B cell (primary cell): ENCODE measurements at regions not wholly inside any gene's neighbourhood (a gene's known extent, or its start where the extent isn't known, plus 50 kb on each side); places are given as distances from the start of the nearest gene placed in this dataset.

Experiments used
- ATAC-seq: fragments of 200-7000 bp; cut with Tn5 transposase; one replicate; pipeline ENCODE4 v1.10.0; 2021; ENCODE audit warnings: low read depth, mild to moderate bottlenecking, moderate number of reproducible peaks, moderate library complexity
- CTCF ChIA-PET: fragments of 350-600 bp; sonication (Branson Sonifier 250); formaldehyde crosslinking; loops from one replicate; lab custom pipeline; 2021; ENCODE audit warnings: antibody characterized with exemption, inconsistent platforms; lab: Charles Lee
- POLR2A ChIA-PET: fragments of 350-600 bp; sonication (Branson Sonifier 250); formaldehyde crosslinking; loops from one replicate; lab custom pipeline; 2021; ENCODE audit warnings: antibody characterized with exemption; lab: Charles Lee
- DNase-seq: peaks from one replicate; pipeline ENCODE4 v3.0.0; 2013
- H2AFZ ChIP-seq: 2 replicates; pipeline ENCODE4 v1.6.1; 2012; ENCODE audit warnings: mild to moderate bottlenecking, low read depth, low read length; ENCODE audit not compliant: insufficient read depth, poor library complexity, severe bottlenecking
- H3K27ac ChIP-seq, 2 donors: 1 replicate in 1 of 2; 2 replicates in 1 of 2; pipeline ENCODE4 v1.5.1; 2012 to 2013; ENCODE audit warnings: low read length in 2 of 2, mild to moderate bottlenecking in 2 of 2, moderate library complexity in 1 of 2
- H3K27me3 ChIP-seq, 4 experiments: fragments of 200-600 bp in 1 of 4; sonication (generic) in 1 of 4; replicated peaks in 1 of 4; 1 replicate in 2 of 4; 2 replicates in 2 of 4; pipeline versions ENCODE4 v1.6.1 to v1.7.0; 2013 to 2016; ENCODE audit warnings: low read length in 3 of 4, mild to moderate bottlenecking in 2 of 4, mixed read lengths in 1 of 4, moderate library complexity in 1 of 4; ENCODE audit not compliant: insufficient read depth in 4 of 4, control insufficient read depth in 3 of 4; ENCODE audit errors: control extremely low read depth in 1 of 4
- H3K36me3 ChIP-seq, 2 experiments: replicated peaks in 1 of 2; 1 replicate in 1 of 2; 2 replicates in 1 of 2; pipeline versions ENCODE4 v1.6.1 to v1.7.1; 2013; ENCODE audit warnings: low read length in 1 of 2; ENCODE audit not compliant: insufficient read depth in 2 of 2, control insufficient read depth in 1 of 2; ENCODE audit errors: control extremely low read depth in 1 of 2, extremely low read depth in 1 of 2
- H3K4me1 ChIP-seq, 2 donors: fragments of 200-600 bp in 1 of 2; sonication (generic) in 1 of 2; 1 replicate in 1 of 2; 2 replicates in 1 of 2; pipeline versions ENCODE4 v1.5.1 to v1.6.1; 2013 to 2017; ENCODE audit warnings: low read length in 2 of 2; ENCODE audit not compliant: control insufficient read depth in 2 of 2, insufficient read depth in 2 of 2
- H3K4me2 ChIP-seq: replicated peaks from 2 replicates; pipeline ENCODE3; 2012; ENCODE audit warnings: mild to moderate bottlenecking, low read depth, low read length; ENCODE audit not compliant: poor library complexity, severe bottlenecking
- H3K4me3 ChIP-seq, 5 experiments: fragments of 200-600 bp in 1 of 5; sonication (generic) in 1 of 5; 1 replicate in 3 of 5; 2 replicates in 2 of 5; pipeline versions ENCODE4 v1.5.1 to v1.7.0; 2011 to 2016; ENCODE audit warnings: low read length in 4 of 5, mild to moderate bottlenecking in 4 of 5, low read depth in 2 of 5, control low read depth in 1 of 5, moderate library complexity in 1 of 5; ENCODE audit not compliant: insufficient read depth in 1 of 5; ENCODE audit errors: control extremely low read depth in 1 of 5, extremely low read depth in 1 of 5
- H3K79me2 ChIP-seq: fragments of 200-600 bp; sonication (generic); one replicate; pipeline ENCODE4 v1.6.0; 2016; ENCODE audit warnings: low read length; ENCODE audit not compliant: control insufficient read depth, insufficient read depth
- H3K9ac ChIP-seq: fragments of 200-600 bp; sonication (generic); 2 replicates; pipeline ENCODE4 v1.6.1; 2017; ENCODE audit warnings: mild to moderate bottlenecking, low read length, moderate library complexity
- H3K9me3 ChIP-seq, 3 donors: one replicate each; pipeline versions ENCODE4 v1.6.1 to v1.7.1; 2013; ENCODE audit warnings: low read length in 2 of 3; ENCODE audit not compliant: control insufficient read depth in 2 of 3, insufficient read depth in 1 of 3; ENCODE audit errors: control extremely low read depth in 1 of 3
- H4K20me1 ChIP-seq: 2 replicates; pipeline ENCODE4 v1.6.0; 2012; ENCODE audit warnings: mild to moderate bottlenecking, low read length; ENCODE audit not compliant: insufficient read depth, control insufficient read depth, poor library complexity, severe bottlenecking
- H3K27ac Mint-ChIP-seq: one replicate; pipeline ENCODE4 v1.8.0; 2021; ENCODE audit warnings: mixed read lengths
- H3K27me3 Mint-ChIP-seq: one replicate; pipeline ENCODE4 v1.8.0; 2021; ENCODE audit warnings: mixed read lengths
- H3K4me1 Mint-ChIP-seq: one replicate; pipeline ENCODE4 v1.8.0; 2021; ENCODE audit warnings: mixed read lengths
- H3K4me3 Mint-ChIP-seq: one replicate; pipeline ENCODE4 v1.8.0; 2021; ENCODE audit warnings: mixed read lengths
- H3K9me3 Mint-ChIP-seq: one replicate; pipeline ENCODE4 v1.8.0; 2022; ENCODE audit warnings: mixed read lengths; ENCODE audit not compliant: insufficient read depth
- CTCF ChIP-seq: fragments of 200-600 bp; IDR thresholded peaks from one replicate; pipeline ENCODE4 v1.8.0; 2022; ENCODE audit warnings: antibody characterized with exemption, mild to moderate bottlenecking
- EZH2 ChIP-seq: IDR thresholded peaks from 2 replicates; pipeline ENCODE4 v1.6.1; 2012; ENCODE audit warnings: borderline replicate concordance, low read depth, mild to moderate bottlenecking, moderate library complexity, low read length; ENCODE audit not compliant: insufficient read depth, poor library complexity, severe bottlenecking
- WGBS: methylation state at CpG from one replicate; pipeline ENCODE4 v1.1.5; 2013; ENCODE audit warnings: missing lambda C conversion rate; ENCODE audit not compliant: insufficient coverage; 5-methylcytosine and 5-hydroxymethylcytosine counted together
- intact Hi-C: fragments of 100-400 bp; cut with micrococcal nuclease; formaldehyde crosslinking; loops from one replicate; pipeline ENCODE4 v1.10.0; 2022

GRCh38 chr18:65544701-65545100 lies 206.1 kb upstream of the CDH7 start:
- Histone ChIP-seq H3K36me3 (no peaks in the 10 kb centered on the region), H3K9me3 (peaks cover 0 to 3% (median 0%) of the 10 kb centered on the region in 3 donors), H3K79me2 (no peaks in the 10 kb centered on the region), H3K27me3 (no peaks in the 10 kb centered on the region), H3K4me3 (no peak overlapping the region), H3K4me1 (no peaks in the 10 kb centered on the region), H3K27ac (no peak overlapping the region), H4K20me1 (no peaks in the 10 kb centered on the region), H3K9ac (no peak overlapping the region), H3K4me2 (no peak overlapping the region), H2AFZ (no peak overlapping the region)
- Mint-ChIP-seq H3K9me3 (no peaks in the 10 kb centered on the region), H3K4me1 (no peaks in the 10 kb centered on the region), H3K27me3 (no peaks in the 10 kb centered on the region), H3K4me3 (no peak overlapping the region), H3K27ac (no peak overlapping the region)
- ChIA-PET CTCF (no interaction called here), POLR2A (no interaction called here)
- WGBS, result 94% methylated on average over 3 of the region's 6 CpGs
- ATAC-seq, result no peak
- no peak for DNase-seq
- TF ChIP-seq CTCF (no peak), EZH2 (no peak)
- intact Hi-C loops, result no loop called here

- intact Hi-C loops, result no loop called here
- no peaks in the 10 kb centered on the region for H3K4me1 Mint-ChIP-seq
- no peaks in the 10 kb centered on the region for H3K27me3 ChIP-seq
- no peak for ATAC-seq
- no peak overlapping the region for H3K27ac Mint-ChIP-seq
- H3K27ac ChIP-seq, result no peak overlapping the region
- no peaks in the 10 kb centered on the region for H3K9me3 ChIP-seq
- no peak overlapping the region for H3K9ac ChIP-seq
- DNase-seq, result no peak
- no peaks in the 10 kb centered on the region for H4K20me1 ChIP-seq
- no peak overlapping the region for H3K4me3 Mint-ChIP-seq
- H3K79me2 ChIP-seq, result no peaks in the 10 kb centered on the region
- TF ChIP-seq EZH2 (no peak), CTCF (no peak)
- H3K9me3 Mint-ChIP-seq, result peaks cover 5% of the 10 kb centered on the region
- H2AFZ ChIP-seq, result no peak overlapping the region
- no peak overlapping the region for H3K4me3 ChIP-seq
- H3K27me3 Mint-ChIP-seq, result no peaks in the 10 kb centered on the region
- ChIA-PET CTCF (no interaction called here), POLR2A (no interaction called here)
- H3K4me1 ChIP-seq, result no peaks in the 10 kb centered on the region
- no peaks in the 10 kb centered on the region for H3K36me3 ChIP-seq
- H3K4me2 ChIP-seq, result no peak overlapping the region
- WGBS, result no CpG with 5 or more reads among the region's 4 CpGs
Measured at GRCh38 chr18:65527879-65528633, 222.8 kb upstream of the CDH7 start.
